ENCODE measurements at regions not wholly inside any gene's neighbourhood (a gene's known extent, or its start where the extent isn't known, plus 50 kb on each side); places are given as distances from the start of the nearest gene placed in this dataset.

GRCh38 chrX:36543499-36543898, 464.7 kb upstream of the FAM47C start:
- no peak for TF ChIP-seq CTCF (IDR thresholded peaks at IDR 0.05; ENCODE audit: poor library complexity)
- TF ChIP-seq EZH2 (IDR thresholded peaks at IDR 0.05; ENCODE audit: borderline replicate concordance): no peak
